Body of pancreas (tissue), 4 donors: ENCODE measurements at regions not wholly inside any gene's neighbourhood (a gene's known extent, or its start where the extent isn't known, plus 50 kb on each side); places are given as distances from the start of the nearest gene placed in this dataset.

Experiments
- CTCF ChIP-seq, 7 experiments: fragments of 450-650 bp in 4 of 7; fragments of 200-600 bp in 3 of 7; sonication (generic) in 3 of 7; IDR thresholded peaks; one replicate each; pipeline ENCODE4 v1.5.1; 2016 to 2019; ENCODE audit warnings: antibody characterized with exemption in 7 of 7
- POLR2A ChIP-seq, 3 donors: fragments of 450-650 bp; IDR thresholded peaks; one replicate each; pipeline ENCODE4 v1.6.1; 2016; ENCODE audit warnings: antibody characterized with exemption in 3 of 3, mild to moderate bottlenecking in 2 of 3

- TF ChIP-seq CTCF (IDR thresholded peaks at IDR 0.05) (no peak), POLR2A (IDR thresholded peaks at IDR 0.05) (no peak)
Observed at GRCh38 chr3:184441202-184441900, 61.5 kb downstream of the CHRD start.
